HG02870 (cell line): ENCODE measurements at regions not wholly inside any gene's neighbourhood (a gene's known extent, or its start where the extent isn't known, plus 50 kb on each side); places are given as distances from the start of the nearest gene placed in this dataset.
"Not testable (repeated sequence)": the region's sequence is repeated elsewhere in the genome, so short reads cannot be mapped to it uniquely, and the experiment has no call there.

Experiments
- ATAC-seq: cut with Tn5 transposase; IDR thresholded peaks from one replicate; pipeline ENCODE4 v1.9.1; 2021; ENCODE audit warnings: mild to moderate bottlenecking, moderate library complexity; ENCODE audit not compliant: unreplicated experiment

- ATAC-seq = not testable (repeated sequence)
Measured at GRCh38 chr9:39018107-39018506, 269.9 kb downstream of the CNTNAP3 start.

DNA sequence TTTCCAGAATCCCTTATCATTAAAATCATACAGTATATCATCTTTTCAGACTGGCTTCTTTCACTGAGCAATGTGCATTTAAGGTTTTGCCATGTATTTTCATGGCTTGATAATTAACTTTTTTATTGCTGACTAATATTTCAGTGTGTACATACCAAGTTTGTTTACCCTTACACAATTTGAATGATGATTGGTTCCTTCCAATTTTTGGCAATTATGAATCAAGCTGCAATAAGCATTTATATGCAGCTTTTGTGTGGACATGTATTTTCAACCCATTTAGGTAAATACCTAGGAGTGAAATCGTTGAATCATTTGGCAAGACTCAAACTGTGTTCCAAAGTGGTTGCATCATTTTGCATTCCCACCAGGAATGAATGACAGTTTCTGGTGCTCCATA is 272.8 kb downstream of the CNTNAP3 start:
- not testable (repeated sequence) for ATAC-seq

DNA sequence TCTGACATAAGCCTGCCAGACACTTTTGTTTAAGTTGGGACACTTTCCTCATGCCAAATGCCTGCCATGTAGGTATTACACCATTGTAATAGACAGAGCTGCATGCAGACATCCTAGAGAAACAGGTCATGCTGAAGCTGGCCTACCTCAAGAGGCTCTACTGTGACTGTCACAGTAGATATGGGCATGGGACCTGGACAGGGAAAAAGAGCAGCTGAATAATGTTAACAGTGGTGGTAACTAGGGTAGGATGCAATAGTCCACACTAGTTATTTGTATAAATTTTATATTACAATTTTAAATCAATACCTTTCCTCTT is 273.2 kb downstream of the CNTNAP3 start:
- ATAC-seq = not testable (repeated sequence)

DNA sequence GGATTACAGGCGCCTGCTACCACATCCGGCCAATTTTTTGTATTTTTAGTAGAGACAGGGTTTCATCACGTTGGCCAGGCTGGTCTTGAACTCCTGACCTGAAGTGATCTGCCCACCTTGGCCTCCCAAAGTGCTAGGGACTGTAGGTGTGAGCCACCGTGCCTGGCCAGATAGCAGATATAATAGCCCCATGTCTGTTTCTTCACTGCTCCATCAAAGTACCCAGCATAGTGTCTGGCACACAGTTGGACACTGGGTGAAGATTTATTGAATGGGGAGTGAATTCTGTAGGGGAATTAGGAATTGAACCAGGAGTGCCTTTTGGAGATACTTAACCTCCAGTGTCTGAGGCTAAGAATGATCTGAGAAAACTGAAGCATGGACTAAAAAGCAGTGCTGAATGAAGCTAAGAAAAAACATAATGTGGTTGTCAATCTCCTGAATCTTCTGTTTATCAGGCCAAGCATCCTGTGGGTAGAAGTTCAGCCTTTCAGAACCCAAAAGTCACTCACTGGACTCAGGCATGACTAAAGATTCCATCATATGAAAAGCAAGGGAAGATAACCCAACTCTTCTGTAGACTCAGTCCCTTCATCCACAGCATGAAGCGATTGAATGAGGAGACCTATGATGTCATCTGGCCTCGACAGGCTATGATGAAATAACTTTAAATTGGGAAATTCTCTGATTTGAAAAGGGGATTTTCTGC is 273.7 kb downstream of the CNTNAP3 start:
- not testable (repeated sequence) for ATAC-seq

GRCh38 chr9:39009743-39010142 is 278.2 kb downstream of the CNTNAP3 start:
- ATAC-seq = not testable (repeated sequence)

GRCh38 chr9:39009343-39009742 is 278.6 kb downstream of the CNTNAP3 start:
- not testable (repeated sequence) for ATAC-seq

DNA sequence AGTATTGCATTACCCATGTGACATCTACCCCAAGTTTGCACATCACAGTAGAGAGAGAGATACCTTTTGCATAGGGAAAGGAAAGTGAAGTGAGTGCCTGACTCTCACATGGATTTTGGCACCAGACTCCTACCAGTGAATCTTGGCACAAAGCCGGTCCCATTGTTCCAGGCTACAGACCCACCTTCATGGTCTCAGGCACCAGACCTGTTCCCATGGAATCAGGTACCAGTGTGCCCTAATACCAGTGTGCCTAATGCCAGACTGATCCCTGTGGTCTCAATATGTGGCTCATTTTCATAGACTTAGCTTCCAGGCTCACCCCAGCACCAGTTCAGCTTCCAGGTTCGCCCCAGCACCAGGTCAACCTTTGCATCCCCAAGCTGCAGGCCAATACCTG is 279.1 kb downstream of the CNTNAP3 start:
- ATAC-seq = not testable (repeated sequence)

DNA sequence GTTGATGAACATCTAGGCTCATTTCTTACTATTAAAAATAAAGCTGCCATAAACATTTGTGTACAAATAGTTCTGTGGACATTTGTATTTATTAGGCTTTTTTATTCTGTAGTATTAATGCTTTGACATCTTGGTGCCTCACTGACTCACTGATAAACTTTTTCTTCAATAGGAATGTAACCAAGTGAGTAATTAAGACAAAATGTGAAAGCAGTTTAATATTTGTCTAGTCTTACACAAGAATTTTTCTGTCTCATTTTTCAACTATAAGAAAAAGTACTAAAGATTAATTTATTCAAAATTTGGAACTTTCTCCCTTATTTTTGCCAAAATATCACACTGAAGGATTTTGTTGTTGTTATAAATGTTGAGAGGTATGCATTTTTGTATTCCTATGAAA is 282.2 kb downstream of the CNTNAP3 start:
- not testable (repeated sequence) for ATAC-seq

DNA sequence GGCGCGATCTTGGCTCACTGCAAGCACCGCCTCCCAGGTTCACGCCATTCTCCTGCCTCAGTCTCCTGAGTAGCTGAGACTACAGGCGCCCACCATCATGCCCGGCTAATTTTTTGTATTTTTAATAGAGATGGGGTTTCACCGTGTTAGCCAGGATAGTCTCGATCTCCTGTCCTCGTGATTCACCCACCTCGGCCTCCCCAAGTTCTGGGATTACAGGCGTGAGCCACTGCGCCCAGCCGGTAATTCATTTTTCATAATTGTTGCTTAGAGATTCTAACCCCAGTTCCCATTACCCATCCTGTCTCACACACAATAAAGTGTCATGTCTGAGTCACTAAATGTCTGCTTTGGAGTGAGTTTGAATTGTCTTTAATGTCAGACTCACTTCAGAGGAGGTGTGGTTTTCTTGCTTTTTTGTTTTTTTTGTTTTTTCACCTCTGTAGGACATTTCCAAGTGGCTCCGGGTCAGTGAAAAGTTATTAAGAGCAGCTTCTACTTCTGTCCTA is 281.2 kb upstream of the FAM240B start:
- not testable (repeated sequence) for ATAC-seq

DNA sequence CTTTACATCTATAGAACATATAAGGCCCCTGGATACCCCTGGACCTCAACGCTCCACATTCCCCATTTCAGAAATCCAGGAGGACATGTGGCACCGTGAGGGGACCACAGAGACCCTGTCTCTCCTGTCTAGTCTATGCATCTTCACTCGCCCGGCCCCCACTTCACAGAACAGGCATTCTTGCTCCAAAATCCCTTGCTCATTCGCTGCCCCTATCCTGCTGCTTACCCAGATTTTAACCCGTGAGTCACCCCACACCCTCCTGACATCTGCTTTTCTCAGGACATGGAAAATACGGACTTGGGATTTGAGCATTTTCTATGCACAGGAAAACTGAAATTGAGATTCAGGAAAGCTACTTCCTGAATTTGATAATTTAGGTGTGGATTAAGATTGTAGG is 279.3 kb upstream of the FAM240B start:
- ATAC-seq = not testable (repeated sequence)

DNA sequence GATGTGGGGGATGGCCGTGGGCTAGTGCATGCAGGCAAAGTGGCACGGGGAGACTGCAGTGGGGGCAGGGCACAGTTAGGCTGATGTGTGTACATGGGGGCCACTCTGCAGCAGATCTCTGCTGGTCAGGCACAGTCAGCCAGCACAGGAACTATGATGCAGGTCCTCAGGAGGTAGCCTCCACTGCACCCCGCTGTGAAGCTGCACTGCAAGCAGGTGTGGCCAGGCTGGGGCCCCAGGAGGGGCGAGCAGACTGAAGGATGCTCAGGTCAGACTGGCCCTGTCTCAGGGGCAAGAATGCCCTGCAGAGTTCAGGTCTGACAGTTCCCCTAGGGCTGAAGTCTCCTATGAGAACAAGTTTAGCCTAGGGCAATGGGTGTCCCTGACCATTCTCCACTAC is 273.8 kb upstream of the FAM240B start:
- ATAC-seq = not testable (repeated sequence)

DNA sequence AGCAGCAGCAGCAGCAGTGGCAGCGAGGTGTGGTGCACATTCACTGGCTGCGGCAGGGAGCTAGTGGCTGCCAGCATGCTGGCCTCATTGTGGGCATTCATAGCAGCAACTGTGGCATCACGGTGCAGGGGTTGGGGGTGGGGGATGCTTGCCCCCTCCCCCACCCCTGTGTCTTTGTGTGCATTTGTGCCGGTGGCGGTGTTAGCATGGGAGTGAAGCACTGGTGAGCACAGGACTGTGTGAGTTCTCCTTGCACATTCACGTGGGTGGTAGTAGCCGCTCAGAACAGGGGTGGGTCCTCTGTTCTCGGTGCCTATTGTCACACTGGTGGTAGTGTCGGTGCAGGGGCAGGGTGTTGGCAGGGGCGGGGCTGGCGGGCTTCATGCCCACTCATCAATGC is 273.2 kb upstream of the FAM240B start:
- not testable (repeated sequence) for ATAC-seq

DNA sequence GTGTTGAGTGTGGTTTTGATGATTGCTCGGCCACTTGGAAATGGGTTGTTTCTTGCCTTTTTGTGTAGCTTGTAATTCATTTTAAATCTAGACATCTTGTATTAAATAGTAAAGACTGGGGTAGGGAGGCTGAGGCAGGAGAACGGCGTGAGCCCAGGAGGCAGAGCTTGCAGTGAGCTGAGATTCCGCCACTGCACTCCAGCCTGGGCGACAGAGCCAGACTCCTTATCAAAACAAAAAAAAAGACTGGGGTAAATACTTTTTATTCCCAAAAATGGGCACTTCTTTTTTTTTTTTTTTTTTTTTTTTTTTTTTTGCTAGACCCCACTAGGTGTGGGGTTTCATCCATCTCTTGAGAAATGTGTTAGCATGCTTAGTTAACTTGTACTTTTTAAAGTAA is 258.8 kb upstream of the FAM240B start:
- ATAC-seq = not testable (repeated sequence)

GRCh38 chr9:38969480-38969879 is 249.5 kb upstream of the FAM240B start:
- ATAC-seq = not testable (repeated sequence)

- ATAC-seq = not testable (repeated sequence)
Measured at GRCh38 chr9:38968651-38969374, 248.9 kb upstream of the FAM240B start.

- ATAC-seq = not testable (repeated sequence)
Measured at GRCh38 chr9:38967866-38968265, 247.9 kb upstream of the FAM240B start.

DNA sequence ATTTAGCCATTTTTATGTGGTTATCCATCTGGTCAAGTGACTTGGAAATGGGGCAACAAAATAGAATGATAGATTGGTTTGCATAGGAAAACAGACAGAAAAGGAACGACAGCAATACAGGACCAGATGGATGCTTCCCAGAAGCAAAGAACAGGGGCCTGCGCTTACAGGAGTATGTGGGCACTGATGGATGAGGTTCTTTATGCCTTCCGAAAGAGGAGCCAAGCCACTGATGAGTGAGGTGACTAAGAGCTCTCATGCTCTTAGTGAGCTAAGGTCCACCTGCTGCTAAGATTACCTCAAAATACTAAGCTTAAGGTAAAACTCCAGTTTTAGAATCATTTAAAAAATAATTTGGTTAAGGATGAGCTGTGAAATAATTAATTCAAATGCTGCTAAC is 247.4 kb upstream of the FAM240B start:
- ATAC-seq = not testable (repeated sequence)

GRCh38 chr9:38959812-38960211 is 239.9 kb upstream of the FAM240B start:
- not testable (repeated sequence) for ATAC-seq

- ATAC-seq = not testable (repeated sequence)
Measured at GRCh38 chr9:38955837-38956236, 235.9 kb upstream of the FAM240B start.

GRCh38 chr9:38952715-38953341 is 232.9 kb upstream of the FAM240B start:
- not testable (repeated sequence) for ATAC-seq

GRCh38 chr9:38945929-38946570 is 226.1 kb upstream of the FAM240B start:
- not testable (repeated sequence) for ATAC-seq
